GM18858 (cell line): ENCODE measurements at regions not wholly inside any gene's neighbourhood (a gene's known extent, or its start where the extent isn't known, plus 50 kb on each side); places are given as distances from the start of the nearest gene placed in this dataset.
"Not testable (repeated sequence)": the region's sequence is repeated elsewhere in the genome, so short reads cannot be mapped to it uniquely, and the experiment has no call there.

Source experiments
- ATAC-seq: cut with Tn5 transposase; IDR thresholded peaks from one replicate; pipeline ENCODE4 v1.9.1; 2021; ENCODE audit not compliant: unreplicated experiment

GRCh38 chr7:29649028-29649716, 85.5 kb downstream of the PRR15 start:
- no peak for ATAC-seq

GRCh38 chr7:29649876-29650275, 86.2 kb downstream of the PRR15 start:
- no peak for ATAC-seq

- ATAC-seq = no peak
Measured at GRCh38 chr7:29651477-29651876, 87.8 kb downstream of the PRR15 start.

GRCh38 chr7:29652556-29652955, 88.9 kb downstream of the PRR15 start:
- no peak for ATAC-seq

GRCh38 chr7:29654340-29654739, 90.7 kb downstream of the PRR15 start:
- ATAC-seq = not testable (repeated sequence)

GRCh38 chr7:29657288-29657687, 93.7 kb downstream of the PRR15 start:
- ATAC-seq = no peak

- no peak for ATAC-seq
Measured at GRCh38 chr7:29657856-29658255, 94.2 kb downstream of the PRR15 start.

- not testable (repeated sequence) for ATAC-seq
Measured at GRCh38 chr7:29659213-29659612, 95.6 kb downstream of the PRR15 start.

- ATAC-seq = not testable (repeated sequence)
Measured at GRCh38 chr7:29662899-29663298, 99.3 kb downstream of the PRR15 start.

GRCh38 chr7:29664999-29665398, 101.4 kb downstream of the PRR15 start:
- ATAC-seq = not testable (repeated sequence)

GRCh38 chr7:29667096-29667669, 103.5 kb downstream of the PRR15 start:
- not testable (repeated sequence) for ATAC-seq

- not testable (repeated sequence) for ATAC-seq
Measured at GRCh38 chr7:29671286-29671685, 107.7 kb downstream of the PRR15 start.

- not testable (repeated sequence) for ATAC-seq
Measured at GRCh38 chr7:29673635-29674034, 110.0 kb downstream of the PRR15 start.

GRCh38 chr7:29674626-29675025, 111.0 kb downstream of the PRR15 start:
- ATAC-seq = not testable (repeated sequence)

- ATAC-seq = not testable (repeated sequence)
Measured at GRCh38 chr7:29677254-29677653, 113.6 kb downstream of the PRR15 start.

- not testable (repeated sequence) for ATAC-seq
Measured at GRCh38 chr7:29679963-29680362, 116.3 kb downstream of the PRR15 start.

GRCh38 chr7:29680601-29681000, 117.0 kb downstream of the PRR15 start:
- not testable (repeated sequence) for ATAC-seq

- ATAC-seq = not testable (repeated sequence)
Measured at GRCh38 chr7:29684151-29684786, 120.6 kb downstream of the PRR15 start.

GRCh38 chr7:29684787-29685650, 121.3 kb upstream of the WIPF3 start:
- peak; percentile 48 for ATAC-seq

GRCh38 chr7:29685651-29686271, 120.5 kb upstream of the WIPF3 start:
- ATAC-seq = not testable (repeated sequence)

- ATAC-seq = not testable (repeated sequence)
Measured at GRCh38 chr7:29690510-29690909, 115.8 kb upstream of the WIPF3 start.
